Hepatocyte (in vitro differentiated cells): ENCODE measurements at regions not wholly inside any gene's neighbourhood (a gene's known extent, or its start where the extent isn't known, plus 50 kb on each side); places are given as distances from the start of the nearest gene placed in this dataset.

ENCODE experiments used
- DNase-seq: peaks from one replicate; pipeline ENCODE4 v3.0.0-alpha.2; 2016; ENCODE audit warnings: low spot score
- H2AFZ ChIP-seq: fragments of 200-600 bp; sonication (generic); 2 replicates; pipeline ENCODE4 v1.6.0; 2016; ENCODE audit warnings: antibody characterized with exemption, mild to moderate bottlenecking
- H3K27ac ChIP-seq: fragments of 200-600 bp; sonication (generic); 2 replicates; pipeline ENCODE4 v1.5.1; 2016; ENCODE audit warnings: mild to moderate bottlenecking
- H3K27me3 ChIP-seq: fragments of 200-600 bp; sonication (generic); 2 replicates; pipeline ENCODE4 v1.6.1; 2016
- H3K36me3 ChIP-seq: fragments of 200-600 bp; sonication (generic); replicated peaks from 2 replicates; pipeline ENCODE4 v1.5.1; 2016; ENCODE audit warnings: low read depth; ENCODE audit not compliant: insufficient read depth
- H3K4me1 ChIP-seq: fragments of 200-600 bp; sonication (generic); 2 replicates; pipeline ENCODE4 v1.5.1; 2016; ENCODE audit warnings: mild to moderate bottlenecking, moderate library complexity; ENCODE audit not compliant: insufficient read depth
- H3K4me2 ChIP-seq: fragments of 200-600 bp; sonication (generic); 2 replicates; pipeline ENCODE4 v1.6.0; 2016
- H3K4me3 ChIP-seq: fragments of 200-600 bp; sonication (generic); 2 replicates; pipeline ENCODE4 v1.5.1; 2016; ENCODE audit warnings: mild to moderate bottlenecking
- H3K79me2 ChIP-seq: fragments of 200-600 bp; sonication (generic); 2 replicates; pipeline ENCODE4 v1.6.0; 2017; ENCODE audit warnings: mild to moderate bottlenecking
- H3K9me2 ChIP-seq: fragments of 200-600 bp; sonication (generic); replicated peaks from 2 replicates; pipeline ENCODE4 v1.6.0; 2017; ENCODE audit warnings: mild to moderate bottlenecking; ENCODE audit not compliant: insufficient read depth
- H3K9me3 ChIP-seq: fragments of 200-600 bp; sonication (generic); 2 replicates; pipeline ENCODE4 v1.5.1; 2016; ENCODE audit warnings: low read depth, mild to moderate bottlenecking
- H4K20me1 ChIP-seq: fragments of 200-600 bp; sonication (generic); 2 replicates; pipeline ENCODE4 v1.6.0; 2016; ENCODE audit warnings: mild to moderate bottlenecking; ENCODE audit not compliant: insufficient read depth, poor library complexity, severe bottlenecking
- CTCF ChIP-seq: fragments of 200-600 bp; sonication (generic); IDR thresholded peaks from 2 replicates; pipeline ENCODE4 v1.5.1; 2016; ENCODE audit warnings: antibody characterized with exemption, mild to moderate bottlenecking; ENCODE audit not compliant: poor library complexity
- EZH2 ChIP-seq: fragments of 200-600 bp; sonication (generic); IDR thresholded peaks from 2 replicates; pipeline ENCODE4 v1.6.1; 2016; ENCODE audit warnings: antibody characterized with exemption, mild to moderate bottlenecking, borderline replicate concordance
- EZH2phosphoT487 ChIP-seq: fragments of 200-600 bp; sonication (generic); IDR thresholded peaks from one replicate; pipeline ENCODE4 v1.6.1; 2018; ENCODE audit warnings: antibody characterized with exemption, mild to moderate bottlenecking, low read depth, moderate library complexity; ENCODE audit not compliant: unreplicated experiment, severe bottlenecking
- WGBS: methylation state at CpG from one replicate; pipeline ENCODE4 v1.1.6; 2016; ENCODE audit warnings: low lambda C conversion rate; ENCODE audit errors: missing lambda C conversion rate; 5-methylcytosine and 5-hydroxymethylcytosine counted together

- Histone ChIP-seq H3K4me3 (no peak overlapping the region), H2AFZ (no peak overlapping the region), H3K9me2 (no peaks in the 10 kb centered on the region), H3K4me2 (no peak overlapping the region), H3K27ac (no peak overlapping the region), H3K36me3 (no peaks in the 10 kb centered on the region), H3K4me1 (no peaks in the 10 kb centered on the region), H3K9me3 (no peaks in the 10 kb centered on the region), H3K27me3 (no peaks in the 10 kb centered on the region), H3K79me2 (no peaks in the 10 kb centered on the region), H4K20me1 (no peaks in the 10 kb centered on the region)
- DNase-seq, result no peak
- TF ChIP-seq CTCF (no peak), EZH2 (no peak), EZH2phosphoT487 (no peak)
- WGBS, result 71% methylated on average over 7 of the region's 7 CpGs
Observed at GRCh38 chr17:12472252-12473173, 193.2 kb upstream of the MYOCD start.

GRCh38 chr17:12478311-12478710 is 187.4 kb upstream of the MYOCD start:
- H3K4me3 ChIP-seq, result no peak overlapping the region
- no peaks in the 10 kb centered on the region for H3K36me3 ChIP-seq
- no peak overlapping the region for H3K4me2 ChIP-seq
- H3K9me2 ChIP-seq, result no peaks in the 10 kb centered on the region
- H3K27me3 ChIP-seq, result no peaks in the 10 kb centered on the region
- no peak overlapping the region for H3K27ac ChIP-seq
- WGBS, result 93% methylated on average over 7 of the region's 7 CpGs
- H4K20me1 ChIP-seq, result no peaks in the 10 kb centered on the region
- no peaks in the 10 kb centered on the region for H3K9me3 ChIP-seq
- no peaks in the 10 kb centered on the region for H3K79me2 ChIP-seq
- TF ChIP-seq EZH2phosphoT487, result no peak
- TF ChIP-seq CTCF, result no peak
- TF ChIP-seq EZH2, result no peak
- no peaks in the 10 kb centered on the region for H3K4me1 ChIP-seq
- DNase-seq, result no peak
- no peak overlapping the region for H2AFZ ChIP-seq

DNA sequence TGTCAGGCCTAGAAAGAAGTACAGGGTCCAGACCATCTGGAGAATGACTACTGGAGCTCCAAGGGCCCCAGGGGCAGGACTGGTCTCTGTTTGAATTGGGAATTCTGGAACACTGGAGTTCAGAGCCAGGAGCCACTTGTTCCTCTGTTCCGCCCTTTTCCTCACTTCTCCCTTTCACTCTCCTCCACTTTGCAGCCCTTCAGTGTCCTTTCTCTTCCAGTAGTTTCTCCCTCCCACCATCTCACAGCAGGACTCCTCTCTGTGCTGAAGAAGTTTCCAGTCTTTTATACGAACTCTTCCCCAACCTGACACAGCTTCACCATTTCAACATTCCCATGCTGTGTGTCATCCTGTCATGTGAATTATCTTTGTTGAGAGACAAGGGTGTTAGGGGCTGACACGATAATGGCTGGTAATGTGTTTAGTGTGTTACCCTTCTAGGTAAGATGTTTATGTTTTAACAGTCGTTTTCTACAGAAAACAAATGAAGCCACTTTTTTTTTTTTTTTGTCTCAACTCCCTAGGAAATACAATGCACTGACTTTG is 180.3 kb upstream of the MYOCD start:
- H2AFZ ChIP-seq, result no peak overlapping the region
- no peaks in the 10 kb centered on the region for H3K36me3 ChIP-seq
- no peak for TF ChIP-seq CTCF
- no peak for TF ChIP-seq EZH2phosphoT487
- no peak for TF ChIP-seq EZH2
- WGBS, result 53% methylated on average over 4 of the region's 4 CpGs
- no peaks in the 10 kb centered on the region for H3K9me2 ChIP-seq
- H3K79me2 ChIP-seq, result no peaks in the 10 kb centered on the region
- H3K27me3 ChIP-seq, result no peaks in the 10 kb centered on the region
- no peaks in the 10 kb centered on the region for H3K4me1 ChIP-seq
- DNase-seq, result no peak
- H3K4me3 ChIP-seq, result no peak overlapping the region
- no peaks in the 10 kb centered on the region for H3K9me3 ChIP-seq
- no peaks in the 10 kb centered on the region for H4K20me1 ChIP-seq
- no peak overlapping the region for H3K4me2 ChIP-seq
- H3K27ac ChIP-seq, result no peak overlapping the region
